B cell (primary cell): ENCODE measurements at regions not wholly inside any gene's neighbourhood (a gene's known extent, or its start where the extent isn't known, plus 50 kb on each side); places are given as distances from the start of the nearest gene placed in this dataset.

Experiments
- ATAC-seq: fragments of 200-7000 bp; cut with Tn5 transposase; one replicate; pipeline ENCODE4 v1.10.0; 2021; ENCODE audit warnings: low read depth, mild to moderate bottlenecking, moderate number of reproducible peaks, moderate library complexity
- CTCF ChIA-PET: fragments of 350-600 bp; sonication (Branson Sonifier 250); formaldehyde crosslinking; loops from one replicate; lab custom pipeline; 2021; ENCODE audit warnings: antibody characterized with exemption, inconsistent platforms; lab: Charles Lee
- POLR2A ChIA-PET: fragments of 350-600 bp; sonication (Branson Sonifier 250); formaldehyde crosslinking; loops from one replicate; lab custom pipeline; 2021; ENCODE audit warnings: antibody characterized with exemption; lab: Charles Lee
- DNase-seq: peaks from one replicate; pipeline ENCODE4 v3.0.0; 2013
- H2AFZ ChIP-seq: 2 replicates; pipeline ENCODE4 v1.6.1; 2012; ENCODE audit warnings: mild to moderate bottlenecking, low read depth, low read length; ENCODE audit not compliant: insufficient read depth, poor library complexity, severe bottlenecking
- H3K27ac ChIP-seq, 2 donors: 1 replicate in 1 of 2; 2 replicates in 1 of 2; pipeline ENCODE4 v1.5.1; 2012 to 2013; ENCODE audit warnings: low read length in 2 of 2, mild to moderate bottlenecking in 2 of 2, moderate library complexity in 1 of 2
- H3K27me3 ChIP-seq, 4 experiments: fragments of 200-600 bp in 1 of 4; sonication (generic) in 1 of 4; replicated peaks in 1 of 4; 1 replicate in 2 of 4; 2 replicates in 2 of 4; pipeline versions ENCODE4 v1.6.1 to v1.7.0; 2013 to 2016; ENCODE audit warnings: low read length in 3 of 4, mild to moderate bottlenecking in 2 of 4, mixed read lengths in 1 of 4, moderate library complexity in 1 of 4; ENCODE audit not compliant: insufficient read depth in 4 of 4, control insufficient read depth in 3 of 4; ENCODE audit errors: control extremely low read depth in 1 of 4
- H3K36me3 ChIP-seq, 2 experiments: replicated peaks in 1 of 2; 1 replicate in 1 of 2; 2 replicates in 1 of 2; pipeline versions ENCODE4 v1.6.1 to v1.7.1; 2013; ENCODE audit warnings: low read length in 1 of 2; ENCODE audit not compliant: insufficient read depth in 2 of 2, control insufficient read depth in 1 of 2; ENCODE audit errors: control extremely low read depth in 1 of 2, extremely low read depth in 1 of 2
- H3K4me1 ChIP-seq, 2 donors: fragments of 200-600 bp in 1 of 2; sonication (generic) in 1 of 2; 1 replicate in 1 of 2; 2 replicates in 1 of 2; pipeline versions ENCODE4 v1.5.1 to v1.6.1; 2013 to 2017; ENCODE audit warnings: low read length in 2 of 2; ENCODE audit not compliant: control insufficient read depth in 2 of 2, insufficient read depth in 2 of 2
- H3K4me2 ChIP-seq: replicated peaks from 2 replicates; pipeline ENCODE3; 2012; ENCODE audit warnings: mild to moderate bottlenecking, low read depth, low read length; ENCODE audit not compliant: poor library complexity, severe bottlenecking
- H3K4me3 ChIP-seq, 5 experiments: fragments of 200-600 bp in 1 of 5; sonication (generic) in 1 of 5; 1 replicate in 3 of 5; 2 replicates in 2 of 5; pipeline versions ENCODE4 v1.5.1 to v1.7.0; 2011 to 2016; ENCODE audit warnings: low read length in 4 of 5, mild to moderate bottlenecking in 4 of 5, low read depth in 2 of 5, control low read depth in 1 of 5, moderate library complexity in 1 of 5; ENCODE audit not compliant: insufficient read depth in 1 of 5; ENCODE audit errors: control extremely low read depth in 1 of 5, extremely low read depth in 1 of 5
- H3K79me2 ChIP-seq: fragments of 200-600 bp; sonication (generic); one replicate; pipeline ENCODE4 v1.6.0; 2016; ENCODE audit warnings: low read length; ENCODE audit not compliant: control insufficient read depth, insufficient read depth
- H3K9ac ChIP-seq: fragments of 200-600 bp; sonication (generic); 2 replicates; pipeline ENCODE4 v1.6.1; 2017; ENCODE audit warnings: mild to moderate bottlenecking, low read length, moderate library complexity
- H3K9me3 ChIP-seq, 3 donors: one replicate each; pipeline versions ENCODE4 v1.6.1 to v1.7.1; 2013; ENCODE audit warnings: low read length in 2 of 3; ENCODE audit not compliant: control insufficient read depth in 2 of 3, insufficient read depth in 1 of 3; ENCODE audit errors: control extremely low read depth in 1 of 3
- H4K20me1 ChIP-seq: 2 replicates; pipeline ENCODE4 v1.6.0; 2012; ENCODE audit warnings: mild to moderate bottlenecking, low read length; ENCODE audit not compliant: insufficient read depth, control insufficient read depth, poor library complexity, severe bottlenecking
- H3K27ac Mint-ChIP-seq: one replicate; pipeline ENCODE4 v1.8.0; 2021; ENCODE audit warnings: mixed read lengths
- H3K27me3 Mint-ChIP-seq: one replicate; pipeline ENCODE4 v1.8.0; 2021; ENCODE audit warnings: mixed read lengths
- H3K4me1 Mint-ChIP-seq: one replicate; pipeline ENCODE4 v1.8.0; 2021; ENCODE audit warnings: mixed read lengths
- H3K4me3 Mint-ChIP-seq: one replicate; pipeline ENCODE4 v1.8.0; 2021; ENCODE audit warnings: mixed read lengths
- H3K9me3 Mint-ChIP-seq: one replicate; pipeline ENCODE4 v1.8.0; 2022; ENCODE audit warnings: mixed read lengths; ENCODE audit not compliant: insufficient read depth
- CTCF ChIP-seq: fragments of 200-600 bp; IDR thresholded peaks from one replicate; pipeline ENCODE4 v1.8.0; 2022; ENCODE audit warnings: antibody characterized with exemption, mild to moderate bottlenecking
- EZH2 ChIP-seq: IDR thresholded peaks from 2 replicates; pipeline ENCODE4 v1.6.1; 2012; ENCODE audit warnings: borderline replicate concordance, low read depth, mild to moderate bottlenecking, moderate library complexity, low read length; ENCODE audit not compliant: insufficient read depth, poor library complexity, severe bottlenecking
- WGBS: methylation state at CpG from one replicate; pipeline ENCODE4 v1.1.5; 2013; ENCODE audit warnings: missing lambda C conversion rate; ENCODE audit not compliant: insufficient coverage; 5-methylcytosine and 5-hydroxymethylcytosine counted together
- intact Hi-C: fragments of 100-400 bp; cut with micrococcal nuclease; formaldehyde crosslinking; loops from one replicate; pipeline ENCODE4 v1.10.0; 2022

- intact Hi-C loops, result loop anchor here (1.0 kb wide), 1 partner anchor 13 kb away; no protein-coding TSS in a partner anchor
- H3K79me2 ChIP-seq, result no peaks in the 10 kb centered on the region
- H3K4me3 ChIP-seq, result peak overlapping the region in 1 of 5 experiments; percentile 40
- DNase-seq (no peak), ATAC-seq (no peak)
- Mint-ChIP-seq H3K4me1 (peaks cover 67% of the 10 kb centered on the region), H3K27me3 (no peaks in the 10 kb centered on the region), H3K27ac (peak overlapping the region; percentile 81), H3K9me3 (no peaks in the 10 kb centered on the region), H3K4me3 (no peak overlapping the region)
- no peaks in the 10 kb centered on the region for H3K9me3 ChIP-seq
- H4K20me1 ChIP-seq, result no peaks in the 10 kb centered on the region
- no peaks in the 10 kb centered on the region for H3K27me3 ChIP-seq
- peak overlapping the region; percentile 81 to 98 for H3K27ac ChIP-seq
- WGBS, result no CpG with 5 or more reads among the region's 1 CpG
- CTCF ChIA-PET, result interaction anchor here (0.8 to 3.7 kb wide), 4 partner anchors 11 to 239 kb away, joined by 3 to 19 read pairs (median 3); partner anchors contain the start of gene ATP2B1
- H3K9ac ChIP-seq, result peak overlapping the region; percentile 64
- H3K36me3 ChIP-seq, result no peaks in the 10 kb centered on the region
- POLR2A ChIA-PET, result interaction anchor here (0.7 to 4.5 kb wide), 3 partner anchors 17 to 239 kb away, joined by 3 to 37 read pairs (median 15); no protein-coding TSS in a partner anchor
- H2AFZ ChIP-seq, result peak overlapping the region; percentile 47
- no peak for TF ChIP-seq EZH2
- TF ChIP-seq CTCF, result no peak
- peaks cover 45 to 53% of the 10 kb centered on the region in 2 donors for H3K4me1 ChIP-seq
- peak overlapping the region; percentile 73 for H3K4me2 ChIP-seq
Observed at GRCh38 chr12:89948271-89949175, 239.9 kb upstream of the ATP2B1 start.
